ENCODE measurements at regions not wholly inside any gene's neighbourhood (a gene's known extent, or its start where the extent isn't known, plus 50 kb on each side); places are given as distances from the start of the nearest gene placed in this dataset.

GRCh38 chr1:213657013-213657412 lies 330.8 kb upstream of the PROX1 start:
- POLR2A ChIA-PET (ENCODE audit: unreplicated experiment) = no interaction called here
- H3K9me3 ChIP-seq (ENCODE audit: control insufficient read depth, insufficient read depth, low read length) = peaks cover 4% of the 10 kb centered on the region
- H3K27ac ChIP-seq (ENCODE audit: insufficient read depth, low read length) = no peak overlapping the region
- H3K4me2 ChIP-seq (ENCODE audit: low read depth, low read length) = no peak overlapping the region
- no peak overlapping the region for H2AK9ac ChIP-seq (replicated peaks; ENCODE audit: low read depth, low read length, poor library complexity)
- intact Hi-C loops (cut with micrococcal nuclease) (no loop called here), dilution Hi-C loops (cut with HindIII; ENCODE audit: low sequenced_read_pairs, unreplicated experiment) (no loop called here), in situ Hi-C loops (cut with MboI; ENCODE audit: low sequenced_read_pairs) (no loop called here)
- no peaks in the 10 kb centered on the region for H4K20me1 ChIP-seq (ENCODE audit: insufficient read depth, low read length)
- H2BK120ac ChIP-seq (ENCODE audit: low read depth, low read length) = no peak overlapping the region
- no peaks in the 10 kb centered on the region for H3K36me3 ChIP-seq (ENCODE audit: control insufficient read depth, insufficient read depth, low read length)
- no peak overlapping the region for H3K18ac ChIP-seq (ENCODE audit: low read depth, low read length)
- H2BK15ac ChIP-seq (ENCODE audit: low read depth, low read length) = no peak overlapping the region
- TF ChIP-seq, protein P1, sequence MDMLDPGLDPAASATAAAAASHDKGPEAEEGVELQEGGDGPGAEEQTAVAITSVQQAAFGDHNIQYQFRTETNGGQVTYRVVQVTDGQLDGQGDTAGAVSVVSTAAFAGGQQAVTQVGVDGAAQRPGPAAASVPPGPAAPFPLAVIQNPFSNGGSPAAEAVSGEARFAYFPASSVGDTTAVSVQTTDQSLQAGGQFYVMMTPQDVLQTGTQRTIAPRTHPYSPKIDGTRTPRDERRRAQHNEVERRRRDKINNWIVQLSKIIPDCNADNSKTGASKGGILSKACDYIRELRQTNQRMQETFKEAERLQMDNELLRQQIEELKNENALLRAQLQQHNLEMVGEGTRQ (IDR thresholded peaks at IDR 0.05; ENCODE audit: low read depth, low read length) = no peak
- TF ChIP-seq RAD21 (IDR thresholded peaks at IDR 0.05; ENCODE audit: low read length) (no peak), POLR2A (IDR thresholded peaks at IDR 0.05; ENCODE audit: low read depth, low read length) (no peak), MAZ (IDR thresholded peaks at IDR 0.05; ENCODE audit: borderline replicate concordance, low read depth, low read length) (no peak), ELK1 (IDR thresholded peaks at IDR 0.05; ENCODE audit: borderline replicate concordance, low read depth, low read length) (no peak), FOS (IDR thresholded peaks at IDR 0.05; ENCODE audit: low read depth, low read length) (no peak), RCOR1 (IDR thresholded peaks at IDR 0.05; ENCODE audit: insufficient replicate concordance, low read length) (no peak), NFE2L2 (IDR thresholded peaks at IDR 0.05; ENCODE audit: low read depth, low read length) (no peak), CHD1 (IDR thresholded peaks at IDR 0.05; ENCODE audit: low read depth, low read length) (no peak), RFX5 (IDR thresholded peaks at IDR 0.05; ENCODE audit: low read depth, low read length) (no peak), CEBPB (IDR thresholded peaks at IDR 0.05; ENCODE audit: low read depth, low read length) (no peak), MXI1 (IDR thresholded peaks at IDR 0.05; ENCODE audit: borderline replicate concordance, low read depth, low read length) (no peak), SMC3 (IDR thresholded peaks at IDR 0.05; ENCODE audit: low read depth, low read length) (no peak), BHLHE40 (IDR thresholded peaks at IDR 0.05; ENCODE audit: low read depth, low read length) (no peak)
- TF ChIP-seq, protein P2, sequence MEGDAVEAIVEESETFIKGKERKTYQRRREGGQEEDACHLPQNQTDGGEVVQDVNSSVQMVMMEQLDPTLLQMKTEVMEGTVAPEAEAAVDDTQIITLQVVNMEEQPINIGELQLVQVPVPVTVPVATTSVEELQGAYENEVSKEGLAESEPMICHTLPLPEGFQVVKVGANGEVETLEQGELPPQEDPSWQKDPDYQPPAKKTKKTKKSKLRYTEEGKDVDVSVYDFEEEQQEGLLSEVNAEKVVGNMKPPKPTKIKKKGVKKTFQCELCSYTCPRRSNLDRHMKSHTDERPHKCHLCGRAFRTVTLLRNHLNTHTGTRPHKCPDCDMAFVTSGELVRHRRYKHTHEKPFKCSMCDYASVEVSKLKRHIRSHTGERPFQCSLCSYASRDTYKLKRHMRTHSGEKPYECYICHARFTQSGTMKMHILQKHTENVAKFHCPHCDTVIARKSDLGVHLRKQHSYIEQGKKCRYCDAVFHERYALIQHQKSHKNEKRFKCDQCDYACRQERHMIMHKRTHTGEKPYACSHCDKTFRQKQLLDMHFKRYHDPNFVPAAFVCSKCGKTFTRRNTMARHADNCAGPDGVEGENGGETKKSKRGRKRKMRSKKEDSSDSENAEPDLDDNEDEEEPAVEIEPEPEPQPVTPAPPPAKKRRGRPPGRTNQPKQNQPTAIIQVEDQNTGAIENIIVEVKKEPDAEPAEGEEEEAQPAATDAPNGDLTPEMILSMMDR (conservative IDR thresholded peaks at IDR 0.05; ENCODE audit: low read depth, low read length) = no peak
- no peaks in the 10 kb centered on the region for H3K79me1 ChIP-seq (ENCODE audit: low read depth in 1 of 2, low read length in 2 of 2)
- no TSS peak for BruUV-seq (replicated peaks)
- ATAC-seq (ENCODE audit: low read depth) (no peak), DNase-seq (no peak)
- no peak overlapping the region for H2AK5ac ChIP-seq (ENCODE audit: low read depth, low read length)
- H3K4ac ChIP-seq (ENCODE audit: low read depth, low read length) = no peak overlapping the region
- H2AFZ ChIP-seq (replicated peaks; ENCODE audit: low read length, poor library complexity) = no peak overlapping the region
- no peak overlapping the region for H4K8ac ChIP-seq (ENCODE audit: low read depth in 2 of 2, low read length in 2 of 2)
- H3K27me3 ChIP-seq (ENCODE audit: control insufficient read depth, insufficient read depth, low read length) = no peaks in the 10 kb centered on the region
- no peaks in the 10 kb centered on the region for H3K4me1 ChIP-seq (ENCODE audit: control insufficient read depth, insufficient read depth, low read length)
- CTCF ChIA-PET = no interaction called here
- H2BK20ac ChIP-seq (ENCODE audit: low read depth, low read length) = no peak overlapping the region
- H3K4me3 ChIP-seq (ENCODE audit: insufficient read depth, low read depth, low read length) = no peak overlapping the region
- no peaks in the 10 kb centered on the region for H3K9me1 ChIP-seq (ENCODE audit: insufficient read depth, low read length)
- no peak overlapping the region for H3K14ac ChIP-seq (replicated peaks; ENCODE audit: low read depth, low read length)
- no peak overlapping the region for H4K5ac ChIP-seq (ENCODE audit: low read depth, low read length)
- H4K91ac ChIP-seq (ENCODE audit: insufficient read depth, low read depth, low read length) = no peak overlapping the region
- H3K56ac ChIP-seq (ENCODE audit: extremely low read depth, insufficient read depth, low read length) = no peak overlapping the region
- no peak overlapping the region for H3K23ac ChIP-seq (ENCODE audit: low read depth, low read length)
- WGBS, 2 experiments (ENCODE audit: extremely low coverage in 2 of 2, insufficient read length in 1 of 2) = 17 to 100% methylated on average over 1 of the region's 3 CpGs
- no peak overlapping the region for H3K9ac ChIP-seq (ENCODE audit: low read depth, low read length)
- H2BK5ac ChIP-seq (ENCODE audit: low read depth, low read length, poor library complexity, severe bottlenecking) = no peak overlapping the region

Measured in IMR-90 (cell line).